ENCODE measurements at regions not wholly inside any gene's neighbourhood (a gene's known extent, or its start where the extent isn't known, plus 50 kb on each side); places are given as distances from the start of the nearest gene placed in this dataset.

GRCh38 chr11:10942620-10943019 is 84.8 kb upstream of the ZBED5 start:
- DNase-seq, result no peak

- no peak for DNase-seq
Observed at GRCh38 chr11:10941871-10942270, 84.0 kb upstream of the ZBED5 start.

- no peak for DNase-seq
Observed at GRCh38 chr11:10941414-10941813, 83.6 kb upstream of the ZBED5 start.

- no peak for DNase-seq
Observed at GRCh38 chr11:10938650-10939387, 81.0 kb upstream of the ZBED5 start.

GRCh38 chr11:10938231-10938630 is 80.4 kb upstream of the ZBED5 start:
- no peak for DNase-seq

- DNase-seq, result no peak
Observed at GRCh38 chr11:10937385-10937771, 79.5 kb upstream of the ZBED5 start.

GRCh38 chr11:10936626-10937384 is 79.0 kb upstream of the ZBED5 start:
- DNase-seq, result no peak

- DNase-seq, result no peak
Observed at GRCh38 chr11:10935015-10935559, 77.2 kb upstream of the ZBED5 start.

- peak; percentile 8 for DNase-seq
Observed at GRCh38 chr11:10934293-10934860, 76.5 kb upstream of the ZBED5 start.

- peak; percentile 80 for DNase-seq
Observed at GRCh38 chr11:10933455-10934292, 75.8 kb upstream of the ZBED5 start.

- no peak for DNase-seq
Observed at GRCh38 chr11:10932976-10933375, 75.1 kb upstream of the ZBED5 start.

GRCh38 chr11:10931761-10932670 is 74.2 kb upstream of the ZBED5 start:
- no peak for DNase-seq

- DNase-seq, result peak; percentile 17
Observed at GRCh38 chr11:10930972-10931760, 73.3 kb upstream of the ZBED5 start.

GRCh38 chr11:10930224-10930971 is 72.5 kb upstream of the ZBED5 start:
- no peak for DNase-seq

GRCh38 chr11:10927538-10927937 is 69.7 kb upstream of the ZBED5 start:
- DNase-seq, result no peak

GRCh38 chr11:10926801-10927211 is 69.0 kb upstream of the ZBED5 start:
- DNase-seq, result no peak

GRCh38 chr11:10925149-10925926 is 67.5 kb upstream of the ZBED5 start:
- no peak for DNase-seq

GRCh38 chr11:10923882-10924281 is 66.0 kb upstream of the ZBED5 start:
- DNase-seq, result no peak

- no peak for DNase-seq
Observed at GRCh38 chr11:10922892-10923291, 65.0 kb upstream of the ZBED5 start.

All from NCI-H187 treated with DMSO at 0.1 percent for 48 hours (cell line).